ENCODE measurements at regions not wholly inside any gene's neighbourhood (a gene's known extent, or its start where the extent isn't known, plus 50 kb on each side); places are given as distances from the start of the nearest gene placed in this dataset.

DNA sequence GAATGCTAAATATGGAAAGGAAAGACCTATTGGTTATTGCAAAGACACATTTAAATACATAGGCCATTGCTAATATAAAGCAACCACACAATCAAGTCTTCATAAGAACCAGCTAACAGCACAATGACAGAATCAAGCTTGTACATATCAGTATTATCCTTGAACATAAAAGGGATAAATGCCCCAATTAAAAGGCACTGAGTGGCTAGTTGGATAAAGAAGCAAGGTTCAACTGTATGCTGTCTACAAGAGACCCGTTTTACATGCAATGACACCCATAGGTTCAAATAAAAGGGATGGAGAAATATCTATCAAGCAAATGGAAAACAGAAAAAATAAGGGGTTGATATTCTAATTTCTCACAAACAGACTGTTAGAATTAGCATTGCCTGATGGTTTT is 706.1 kb downstream of the EPHA3 start (continued):
- TF ChIP-seq ATF3 (IDR thresholded peaks at IDR 0.05) (no peak), CTCF (IDR thresholded peaks at IDR 0.05; ENCODE audit: low read depth, low read length, missing input control) (no peak)

DNA sequence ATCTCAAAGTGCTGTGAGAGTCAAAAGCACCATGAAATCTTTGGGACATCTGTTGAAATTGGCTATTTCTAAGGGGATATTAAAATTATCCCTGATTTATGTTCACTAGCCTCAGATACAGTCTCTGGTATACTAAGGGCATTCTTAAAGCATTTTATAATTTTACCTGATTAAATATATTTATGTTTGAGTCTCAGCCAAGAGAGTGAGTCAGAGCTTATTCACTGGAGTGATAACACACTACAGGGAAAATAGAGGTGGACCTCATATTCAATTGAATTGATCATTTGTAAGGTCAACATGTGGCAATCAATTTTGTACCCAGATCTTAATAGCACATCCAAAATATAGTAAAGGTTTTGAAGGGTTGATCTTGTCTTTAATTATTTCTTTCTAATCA is 733.6 kb downstream of the EPHA3 start:
- H3K27me3 ChIP-seq (ENCODE audit: control insufficient read depth in 4 of 4, insufficient read depth in 4 of 4, low read length in 3 of 4), result no peaks in the 10 kb centered on the region
- H3K4me3 ChIP-seq (ENCODE audit: low read depth in 1 of 3, low read length in 3 of 3), result no peak overlapping the region
- DNase-seq (ENCODE audit: low spot score), result no peak
- no peak for TF ChIP-seq MAX (IDR thresholded peaks at IDR 0.05)
- no peak for TF ChIP-seq NR2F2 (IDR thresholded peaks at IDR 0.05)
- TF ChIP-seq, protein P1, sequence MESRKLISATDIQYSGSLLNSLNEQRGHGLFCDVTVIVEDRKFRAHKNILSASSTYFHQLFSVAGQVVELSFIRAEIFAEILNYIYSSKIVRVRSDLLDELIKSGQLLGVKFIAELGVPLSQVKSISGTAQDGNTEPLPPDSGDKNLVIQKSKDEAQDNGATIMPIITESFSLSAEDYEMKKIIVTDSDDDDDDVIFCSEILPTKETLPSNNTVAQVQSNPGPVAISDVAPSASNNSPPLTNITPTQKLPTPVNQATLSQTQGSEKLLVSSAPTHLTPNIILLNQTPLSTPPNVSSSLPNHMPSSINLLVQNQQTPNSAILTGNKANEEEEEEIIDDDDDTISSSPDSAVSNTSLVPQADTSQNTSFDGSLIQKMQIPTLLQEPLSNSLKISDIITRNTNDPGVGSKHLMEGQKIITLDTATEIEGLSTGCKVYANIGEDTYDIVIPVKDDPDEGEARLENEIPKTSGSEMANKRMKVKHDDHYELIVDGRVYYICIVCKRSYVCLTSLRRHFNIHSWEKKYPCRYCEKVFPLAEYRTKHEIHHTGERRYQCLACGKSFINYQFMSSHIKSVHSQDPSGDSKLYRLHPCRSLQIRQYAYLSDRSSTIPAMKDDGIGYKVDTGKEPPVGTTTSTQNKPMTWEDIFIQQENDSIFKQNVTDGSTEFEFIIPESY (IDR thresholded peaks at IDR 0.05), result no peak
- no peak for TF ChIP-seq YY1 (IDR thresholded peaks at IDR 0.05)
- no peak for TF ChIP-seq TAF1 (conservative IDR thresholded peaks at IDR 0.05)
- TF ChIP-seq FOXA2 (IDR thresholded peaks at IDR 0.05), result no peak
- TF ChIP-seq HNF4A (conservative IDR thresholded peaks at IDR 0.05), result no peak
- no peak for TF ChIP-seq JUND (IDR thresholded peaks at IDR 0.05)
- TF ChIP-seq SP1 (IDR thresholded peaks at IDR 0.05), result no peak
- no peak for TF ChIP-seq HNF4G (IDR thresholded peaks at IDR 0.05)
- TF ChIP-seq FOXA1 (IDR thresholded peaks at IDR 0.05), result no peak
- TF ChIP-seq RXRA (IDR thresholded peaks at IDR 0.05), result no peak
- no peak for TF ChIP-seq RAD21 (IDR thresholded peaks at IDR 0.05)
- no peak for TF ChIP-seq EGR1 (IDR thresholded peaks at IDR 0.05; ENCODE audit: low read depth in 2 of 2)
- TF ChIP-seq, protein P2, sequence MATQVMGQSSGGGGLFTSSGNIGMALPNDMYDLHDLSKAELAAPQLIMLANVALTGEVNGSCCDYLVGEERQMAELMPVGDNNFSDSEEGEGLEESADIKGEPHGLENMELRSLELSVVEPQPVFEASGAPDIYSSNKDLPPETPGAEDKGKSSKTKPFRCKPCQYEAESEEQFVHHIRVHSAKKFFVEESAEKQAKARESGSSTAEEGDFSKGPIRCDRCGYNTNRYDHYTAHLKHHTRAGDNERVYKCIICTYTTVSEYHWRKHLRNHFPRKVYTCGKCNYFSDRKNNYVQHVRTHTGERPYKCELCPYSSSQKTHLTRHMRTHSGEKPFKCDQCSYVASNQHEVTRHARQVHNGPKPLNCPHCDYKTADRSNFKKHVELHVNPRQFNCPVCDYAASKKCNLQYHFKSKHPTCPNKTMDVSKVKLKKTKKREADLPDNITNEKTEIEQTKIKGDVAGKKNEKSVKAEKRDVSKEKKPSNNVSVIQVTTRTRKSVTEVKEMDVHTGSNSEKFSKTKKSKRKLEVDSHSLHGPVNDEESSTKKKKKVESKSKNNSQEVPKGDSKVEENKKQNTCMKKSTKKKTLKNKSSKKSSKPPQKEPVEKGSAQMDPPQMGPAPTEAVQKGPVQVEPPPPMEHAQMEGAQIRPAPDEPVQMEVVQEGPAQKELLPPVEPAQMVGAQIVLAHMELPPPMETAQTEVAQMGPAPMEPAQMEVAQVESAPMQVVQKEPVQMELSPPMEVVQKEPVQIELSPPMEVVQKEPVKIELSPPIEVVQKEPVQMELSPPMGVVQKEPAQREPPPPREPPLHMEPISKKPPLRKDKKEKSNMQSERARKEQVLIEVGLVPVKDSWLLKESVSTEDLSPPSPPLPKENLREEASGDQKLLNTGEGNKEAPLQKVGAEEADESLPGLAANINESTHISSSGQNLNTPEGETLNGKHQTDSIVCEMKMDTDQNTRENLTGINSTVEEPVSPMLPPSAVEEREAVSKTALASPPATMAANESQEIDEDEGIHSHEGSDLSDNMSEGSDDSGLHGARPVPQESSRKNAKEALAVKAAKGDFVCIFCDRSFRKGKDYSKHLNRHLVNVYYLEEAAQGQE (IDR thresholded peaks at IDR 0.05), result no peak
- TF ChIP-seq ATF3 (IDR thresholded peaks at IDR 0.05), result no peak
- TF ChIP-seq CTCF (IDR thresholded peaks at IDR 0.05; ENCODE audit: low read depth, low read length, missing input control), result no peak
- TF ChIP-seq GABPA (IDR thresholded peaks at IDR 0.05 in 1 of 2, conservative IDR thresholded peaks at IDR 0.05 in 1 of 2), result no peak
- H3K9ac ChIP-seq (ENCODE audit: low read depth in 1 of 2, low read length in 2 of 2), result no peak overlapping the region
- H3K36me3 ChIP-seq (ENCODE audit: control insufficient read depth in 4 of 4, insufficient read depth in 3 of 4, low read depth in 1 of 4, low read length in 3 of 4), result no peaks in the 10 kb centered on the region
- H3K9me3 ChIP-seq (ENCODE audit: control insufficient read depth in 4 of 4, low read length in 3 of 4), result no peaks in the 10 kb centered on the region
- no peak overlapping the region for H3K27ac ChIP-seq (ENCODE audit: low read depth in 1 of 2, low read length in 2 of 2)
- no peaks in the 10 kb centered on the region for H3K4me1 ChIP-seq (ENCODE audit: control insufficient read depth in 4 of 4, insufficient read depth in 4 of 4, low read length in 3 of 4)
